DMS53 treated with DMSO at 0.1 percent for 48 hours (cell line): ENCODE measurements at regions not wholly inside any gene's neighbourhood (a gene's known extent, or its start where the extent isn't known, plus 50 kb on each side); places are given as distances from the start of the nearest gene placed in this dataset.

Experiments
- DNase-seq: peaks from one replicate; lab custom pipeline; 2025; ENCODE audit not compliant: unreplicated experiment; lab: John Stamatoyannopoulos, UW

- DNase-seq: no peak
Measured at GRCh38 chr9:18020121-18020745, 441.4 kb downstream of the SH3GL2 start.

DNA sequence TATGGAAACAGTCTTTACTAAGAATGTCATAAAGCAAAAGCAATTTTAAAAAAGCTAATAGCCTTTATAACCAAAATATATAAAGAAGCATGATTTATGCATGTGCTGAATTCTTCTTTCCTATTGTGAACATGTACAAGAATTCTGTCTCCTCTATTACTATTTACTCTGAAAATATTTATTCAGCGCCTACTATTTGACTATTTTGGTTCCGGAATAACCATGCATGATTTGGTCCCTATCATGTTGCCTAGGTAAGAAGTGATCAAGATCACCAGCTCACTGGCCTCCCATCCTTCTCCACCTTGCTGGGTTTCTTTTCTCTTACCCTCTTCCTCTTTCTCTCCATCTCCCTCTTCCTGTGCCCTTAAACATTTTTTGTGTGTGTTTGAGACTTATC, 443.8 kb downstream of the SH3GL2 start:
- DNase-seq: no peak

DNA sequence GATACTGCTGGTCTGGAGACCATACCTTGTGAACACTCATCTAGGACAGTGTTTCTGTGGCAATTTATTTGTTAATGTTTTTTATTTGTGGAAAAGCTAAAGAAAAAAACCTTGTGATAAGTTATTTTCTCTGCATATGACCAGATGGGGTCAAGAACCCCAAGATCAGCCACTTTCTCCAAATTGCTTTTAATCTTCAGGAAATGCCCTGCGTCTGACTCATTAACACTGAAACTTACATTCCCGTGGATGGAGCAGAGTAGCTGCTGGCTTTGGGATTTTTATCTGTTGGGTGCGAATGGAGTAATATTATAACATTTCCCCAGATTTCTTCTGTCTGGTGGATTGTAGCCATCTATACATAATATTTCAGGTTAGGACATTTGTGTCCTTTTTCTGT, 444.5 kb downstream of the SH3GL2 start:
- no peak for DNase-seq

DNA sequence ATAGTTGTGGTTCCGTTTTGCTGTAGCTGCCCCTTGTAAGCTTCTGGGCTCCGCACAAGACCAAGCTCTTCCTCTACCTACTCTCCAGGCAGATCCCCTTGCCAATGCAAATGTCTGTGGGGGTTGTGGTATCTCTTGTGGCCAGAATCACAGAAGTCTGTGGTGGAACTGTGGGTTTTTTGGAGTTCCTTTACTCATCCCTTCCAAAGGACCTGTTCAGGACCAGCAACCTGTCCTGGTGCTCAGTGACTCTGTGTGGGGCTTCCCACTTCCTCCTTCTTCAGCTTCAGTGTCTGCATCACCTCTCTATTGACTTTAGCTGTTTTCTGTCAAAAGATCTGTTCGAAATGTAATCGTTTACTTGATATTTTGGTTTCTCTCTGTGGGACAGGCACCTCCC, 441.3 kb upstream of the ADAMTSL1 start:
- DNase-seq: no peak

- no peak for DNase-seq
Measured at GRCh38 chr9:18036422-18037187, 437.3 kb upstream of the ADAMTSL1 start.

GRCh38 chr9:18037981-18038380, 436.0 kb upstream of the ADAMTSL1 start:
- no peak for DNase-seq

DNA sequence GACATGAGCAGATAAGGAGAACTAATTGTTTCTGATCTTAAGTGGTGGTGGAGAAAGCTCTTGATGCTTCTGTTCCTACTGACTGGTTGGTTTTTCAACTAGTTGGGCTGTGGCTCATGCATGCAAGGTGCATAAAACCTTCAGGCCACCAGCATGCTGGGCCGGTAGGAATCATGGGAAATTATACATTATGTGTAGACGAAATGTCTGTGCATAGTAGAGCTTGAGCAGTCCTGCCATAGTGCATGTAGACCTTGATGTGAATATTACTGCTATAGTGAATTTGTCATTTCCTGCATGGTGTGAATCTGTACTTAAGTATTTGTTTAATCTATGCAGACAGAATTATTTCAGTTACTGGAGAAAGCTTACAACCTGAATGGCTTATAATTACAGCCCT, 433.6 kb upstream of the ADAMTSL1 start:
- DNase-seq: no peak

- DNase-seq: no peak
Measured at GRCh38 chr9:18043978-18044377, 430.0 kb upstream of the ADAMTSL1 start.

DNA sequence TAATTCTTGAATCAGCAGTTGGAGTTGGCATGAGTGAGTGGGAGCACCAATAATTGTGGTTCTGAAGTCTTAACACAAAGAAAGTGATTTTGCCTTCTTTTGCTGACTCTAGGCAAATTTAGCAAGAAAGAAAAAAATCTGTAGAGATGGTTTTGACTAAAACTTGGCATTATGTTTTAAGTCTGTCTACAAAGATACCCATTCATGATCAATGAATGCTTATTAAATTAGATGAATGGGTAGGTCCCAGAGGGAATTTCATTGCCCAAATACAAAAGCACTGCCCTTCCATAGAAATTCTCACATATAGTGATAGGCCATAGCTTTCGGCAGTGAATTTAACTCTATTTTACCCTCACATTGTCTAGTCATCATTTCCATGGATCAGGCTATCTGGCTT, 428.6 kb upstream of the ADAMTSL1 start:
- no peak for DNase-seq

- DNase-seq: no peak
Measured at GRCh38 chr9:18046068-18046467, 427.9 kb upstream of the ADAMTSL1 start.

DNA sequence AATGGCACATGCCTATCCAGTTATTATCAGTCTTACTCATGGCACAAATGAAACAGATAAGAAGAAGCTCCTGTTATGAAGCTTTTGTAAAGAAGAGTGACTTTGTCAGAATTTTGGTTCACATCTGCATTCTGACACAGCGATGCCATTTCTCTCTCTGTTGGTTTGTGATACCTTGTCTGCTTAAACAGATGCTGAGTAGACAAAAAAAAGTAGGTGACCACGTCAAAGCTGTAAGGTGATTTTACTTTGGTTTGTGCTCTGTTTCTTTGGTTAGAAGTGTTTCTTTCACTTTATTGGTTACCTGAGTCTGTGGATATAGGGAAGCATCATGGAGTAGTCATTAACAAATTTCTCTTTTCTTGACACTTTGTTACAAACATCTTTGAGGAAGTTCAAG, 422.3 kb upstream of the ADAMTSL1 start:
- DNase-seq: no peak

DNA sequence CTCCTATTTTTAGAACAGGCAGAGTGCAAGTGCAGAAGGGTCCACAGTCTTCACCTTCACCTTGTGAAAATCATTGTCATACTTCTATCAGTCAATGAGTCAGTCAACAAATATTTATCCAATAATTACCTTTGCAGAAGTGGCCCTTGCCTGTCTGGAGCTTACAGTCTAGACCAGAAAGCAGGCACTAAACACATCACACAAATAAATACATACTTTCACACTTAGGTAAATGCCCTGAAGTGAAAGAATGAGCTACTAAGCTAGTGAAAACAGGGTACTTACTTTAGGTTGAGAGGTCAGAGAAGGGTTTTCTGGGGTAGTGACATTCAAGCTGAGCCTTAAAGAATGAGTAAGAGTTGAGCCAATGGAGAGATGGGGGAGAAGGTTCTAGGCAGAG, 421.9 kb upstream of the ADAMTSL1 start:
- DNase-seq: no peak

- DNase-seq: no peak
Measured at GRCh38 chr9:18056269-18056992, 417.5 kb upstream of the ADAMTSL1 start.

GRCh38 chr9:18056993-18057369, 417.0 kb upstream of the ADAMTSL1 start:
- DNase-seq: no peak

GRCh38 chr9:18058564-18059442, 415.1 kb upstream of the ADAMTSL1 start:
- no peak for DNase-seq

- no peak for DNase-seq
Measured at GRCh38 chr9:18059447-18059846, 414.5 kb upstream of the ADAMTSL1 start.

- DNase-seq: no peak
Measured at GRCh38 chr9:18060269-18060934, 413.6 kb upstream of the ADAMTSL1 start.

DNA sequence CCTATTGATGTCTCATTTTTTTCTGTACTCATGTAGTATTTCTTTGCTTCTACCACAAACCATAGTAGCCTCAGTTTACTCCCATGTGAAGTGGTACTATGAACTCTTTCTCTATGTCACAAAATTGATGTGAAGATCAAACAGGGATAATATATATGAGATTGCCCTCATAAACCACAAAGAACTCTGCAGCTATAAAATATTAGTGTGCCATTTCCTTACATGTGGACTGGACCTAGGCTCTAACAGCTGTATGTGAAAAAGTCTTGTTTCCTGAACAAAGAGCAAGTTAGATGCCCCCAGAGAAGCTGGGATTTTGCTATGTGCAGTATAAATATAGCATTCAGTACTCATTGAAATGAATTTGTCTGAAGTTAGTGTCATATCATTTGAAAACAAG, 412.6 kb upstream of the ADAMTSL1 start:
- DNase-seq: no peak

GRCh38 chr9:18061856-18062255, 412.1 kb upstream of the ADAMTSL1 start:
- DNase-seq: no peak

DNA sequence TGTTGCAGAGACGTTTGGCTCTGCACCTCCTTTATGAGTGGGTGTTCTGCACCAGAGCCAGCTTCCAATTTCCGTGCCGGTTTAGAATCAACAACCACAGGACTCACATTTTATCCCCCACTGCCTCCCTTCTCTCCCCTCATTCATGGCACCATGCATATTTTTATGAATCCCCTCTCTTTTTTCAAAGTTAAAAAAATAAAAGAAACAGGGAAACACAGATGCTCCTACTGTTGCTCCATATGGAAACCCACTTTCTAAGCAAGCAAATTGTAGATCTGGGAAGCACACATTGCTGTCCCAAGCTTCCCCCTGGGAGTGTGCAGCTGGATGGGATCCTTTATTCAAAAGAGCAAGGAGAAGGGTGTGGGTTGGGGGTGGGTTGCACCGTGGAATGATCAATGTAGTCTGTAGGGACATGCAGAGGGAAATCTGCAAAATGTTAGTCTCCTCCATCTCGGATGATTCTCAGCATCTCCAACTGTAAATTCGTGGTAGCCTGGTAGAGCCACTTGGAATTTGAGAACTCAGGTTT, 410.0 kb upstream of the ADAMTSL1 start:
- no peak for DNase-seq
